Panc1 (cell line): ENCODE measurements at regions not wholly inside any gene's neighbourhood (a gene's known extent, or its start where the extent isn't known, plus 50 kb on each side); places are given as distances from the start of the nearest gene placed in this dataset.

Experiments used
- CTCF ChIP-seq: fragments of 450-650 bp; IDR thresholded peaks from 2 replicates; pipeline ENCODE4 v1.5.1; 2017; ENCODE audit warnings: mild to moderate bottlenecking
- POLR2AphosphoS5 ChIP-seq: IDR thresholded peaks from 2 replicates; pipeline ENCODE4 v1.6.1; 2012; ENCODE audit warnings: mild to moderate bottlenecking, low read depth, low read length, moderate library complexity
- TCF7L2 ChIP-seq: IDR thresholded peaks from 2 replicates; pipeline ENCODE4 v1.6.1; 2011; ENCODE audit warnings: mild to moderate bottlenecking, low read depth, low read length, inconsistent platforms

GRCh38 chr4:100651499-100652175, 133.8 kb upstream of the EMCN start:
- TF ChIP-seq CTCF: no peak
- TF ChIP-seq POLR2AphosphoS5: no peak
- TF ChIP-seq TCF7L2: no peak
